ENCODE measurements at regions not wholly inside any gene's neighbourhood (a gene's known extent, or its start where the extent isn't known, plus 50 kb on each side); places are given as distances from the start of the nearest gene placed in this dataset.

DNA sequence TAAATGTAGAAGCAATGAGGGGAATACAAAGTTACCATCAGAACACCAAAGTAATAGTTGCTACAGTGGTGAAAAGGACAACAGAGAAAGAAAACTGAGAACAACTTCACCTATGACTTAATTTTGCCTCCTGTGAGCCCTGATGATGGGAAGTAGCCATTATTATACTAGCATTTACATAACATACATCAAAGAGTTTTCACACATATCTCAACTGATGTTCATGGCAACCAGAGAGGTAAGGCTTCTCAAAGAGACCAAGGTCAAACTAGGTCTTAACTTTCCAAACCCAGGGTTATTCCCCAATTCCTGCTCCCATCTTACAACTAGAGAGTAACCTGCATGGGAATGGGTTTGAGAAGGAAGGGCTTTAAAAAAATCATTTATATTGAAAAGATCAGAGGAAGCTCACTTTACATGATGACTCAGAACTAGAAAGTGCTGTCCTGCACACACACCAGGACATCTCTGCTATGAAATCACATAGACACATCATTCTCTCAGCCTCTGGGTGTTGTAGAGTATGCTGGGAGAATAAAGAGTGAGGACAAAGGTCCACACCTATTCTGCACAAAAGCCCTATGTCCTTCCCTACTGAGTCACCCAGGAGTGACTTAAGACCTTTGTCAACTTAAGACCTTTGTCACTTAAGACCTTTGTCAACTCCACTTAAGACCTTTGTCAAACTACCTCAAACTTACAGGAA, 179.7 kb downstream of the TNFSF18 start:
- CTCF ChIA-PET, result no interaction called here
- peaks cover 36% of the 10 kb centered on the region for H3K27me3 Mint-ChIP-seq
- no peak overlapping the region for H3K27ac Mint-ChIP-seq
- no peak overlapping the region for H3K4me3 Mint-ChIP-seq
- no peak for DNase-seq
- peaks cover 22% of the 10 kb centered on the region for H3K4me1 Mint-ChIP-seq
- no peaks in the 10 kb centered on the region for H3K36me3 Mint-ChIP-seq (ENCODE audit: low read depth)
- H3K9me3 Mint-ChIP-seq, result no peaks in the 10 kb centered on the region
- POLR2A ChIA-PET, result no interaction called here

DNA sequence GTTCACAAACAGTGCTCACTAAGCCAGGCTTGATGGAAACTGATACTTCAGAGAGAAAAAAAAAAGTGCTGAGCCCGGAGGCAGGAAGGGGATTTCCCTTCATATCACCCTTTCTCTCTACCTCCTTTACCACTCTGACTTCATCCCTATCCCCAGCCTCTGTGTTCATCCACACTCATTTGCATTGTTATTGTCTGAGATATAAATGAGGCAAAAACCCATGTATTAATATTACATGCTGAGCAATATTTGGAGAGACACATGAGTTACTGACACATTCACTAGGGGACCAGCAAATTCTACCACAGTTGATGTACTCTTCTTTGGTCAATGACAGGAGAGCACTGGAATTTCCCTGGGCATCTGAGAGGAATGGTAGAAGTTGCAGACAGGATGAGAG, 175.8 kb downstream of the TNFSF18 start:
- Mint-ChIP-seq H3K4me3 (no peak overlapping the region), H3K36me3 (ENCODE audit: low read depth) (peaks cover 4% of the 10 kb centered on the region), H3K27me3 (peaks cover 49% of the 10 kb centered on the region), H3K4me1 (peaks cover 22% of the 10 kb centered on the region), H3K9me3 (peaks cover 4% of the 10 kb centered on the region), H3K27ac (no peak overlapping the region)
- DNase-seq, result no peak
- CTCF ChIA-PET, result no interaction called here
- POLR2A ChIA-PET, result no interaction called here

- peaks cover 4% of the 10 kb centered on the region for H3K36me3 Mint-ChIP-seq (ENCODE audit: low read depth)
- H3K4me1 Mint-ChIP-seq, result peaks cover 14% of the 10 kb centered on the region
- ChIA-PET CTCF (no interaction called here), POLR2A (no interaction called here)
- no peak overlapping the region for H3K4me3 Mint-ChIP-seq
- H3K27me3 Mint-ChIP-seq, result peaks cover 52% of the 10 kb centered on the region
- no peak overlapping the region for H3K27ac Mint-ChIP-seq
- H3K9me3 Mint-ChIP-seq, result peaks cover 4% of the 10 kb centered on the region
- no peak for DNase-seq
Observed at GRCh38 chr1:172875892-172876291, 174.8 kb downstream of the TNFSF18 start.

DNA sequence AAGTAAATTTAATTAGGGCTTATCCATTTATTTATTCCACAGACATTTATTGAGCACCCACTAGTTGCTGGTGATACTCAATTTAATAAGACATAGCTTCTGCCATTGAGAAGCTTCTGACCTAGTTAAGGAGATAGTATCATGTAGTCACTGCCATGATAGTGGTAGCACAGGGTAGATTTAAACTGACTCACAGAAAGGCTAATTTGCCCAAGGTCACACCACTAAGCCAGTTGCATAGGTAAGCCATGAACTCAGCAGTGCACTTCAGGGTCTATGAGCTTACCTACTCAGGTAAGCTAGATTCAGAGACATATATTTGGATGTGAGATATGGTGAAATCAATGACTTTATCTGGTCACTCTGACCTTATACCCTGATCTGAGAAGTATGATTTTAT, 168.4 kb downstream of the TNFSF18 start:
- peaks cover 4% of the 10 kb centered on the region for H3K9me3 Mint-ChIP-seq
- peaks cover 4% of the 10 kb centered on the region for H3K36me3 Mint-ChIP-seq (ENCODE audit: low read depth)
- ChIA-PET POLR2A (interaction anchor here (0.7 kb wide), 1 partner anchor 13 kb away, joined by 3 read pairs; no protein-coding TSS in a partner anchor), CTCF (interaction anchor here (0.8 to 1.5 kb wide), 2 partner anchors 14 to 54 kb away, joined by 3 read pairs; no protein-coding TSS in a partner anchor)
- H3K27me3 Mint-ChIP-seq, result peaks cover 66% of the 10 kb centered on the region
- no peak overlapping the region for H3K27ac Mint-ChIP-seq
- DNase-seq, result no peak
- no peak overlapping the region for H3K4me3 Mint-ChIP-seq
- peaks cover 11% of the 10 kb centered on the region for H3K4me1 Mint-ChIP-seq

DNA sequence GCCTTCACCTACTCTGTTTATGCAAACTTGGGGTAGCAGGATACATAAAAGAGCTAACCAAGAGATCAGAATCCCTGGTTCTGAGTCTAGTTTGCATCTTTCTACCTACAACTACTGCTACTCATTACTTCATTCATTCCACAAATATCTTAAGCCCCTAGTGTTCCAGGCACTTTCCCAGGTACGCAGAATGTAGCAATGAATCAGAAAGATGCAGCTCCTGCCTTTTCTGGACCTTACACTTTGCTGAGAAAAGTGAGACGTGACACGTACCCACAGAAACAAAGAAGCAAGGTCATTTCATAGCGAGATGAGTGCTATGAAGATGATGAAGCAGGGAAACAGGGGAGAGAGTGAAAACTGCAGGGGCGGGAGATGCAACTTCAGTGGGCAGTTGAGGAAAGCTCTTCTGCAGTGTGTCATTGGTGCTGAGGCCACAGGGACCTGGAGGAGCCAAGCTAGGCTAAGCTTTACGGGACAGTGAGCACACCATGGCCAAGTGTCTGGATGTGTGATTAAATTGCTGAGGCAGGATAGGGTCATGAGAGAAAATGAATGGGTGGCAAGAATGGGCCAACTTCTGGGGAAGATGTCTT, 167.9 kb downstream of the TNFSF18 start:
- peaks cover 4% of the 10 kb centered on the region for H3K9me3 Mint-ChIP-seq
- H3K27ac Mint-ChIP-seq, result no peak overlapping the region
- POLR2A ChIA-PET, result interaction anchor here (0.7 kb wide), 1 partner anchor 12 kb away, joined by 3 read pairs; no protein-coding TSS in a partner anchor
- no peak overlapping the region for H3K4me3 Mint-ChIP-seq
- no peak for DNase-seq
- peaks cover 4% of the 10 kb centered on the region for H3K36me3 Mint-ChIP-seq (ENCODE audit: low read depth)
- H3K4me1 Mint-ChIP-seq, result peaks cover 11% of the 10 kb centered on the region
- H3K27me3 Mint-ChIP-seq, result peaks cover 67% of the 10 kb centered on the region
- CTCF ChIA-PET, result interaction anchor here (0.8 to 1.5 kb wide), 2 partner anchors 14 to 55 kb away, joined by 3 read pairs; no protein-coding TSS in a partner anchor

DNA sequence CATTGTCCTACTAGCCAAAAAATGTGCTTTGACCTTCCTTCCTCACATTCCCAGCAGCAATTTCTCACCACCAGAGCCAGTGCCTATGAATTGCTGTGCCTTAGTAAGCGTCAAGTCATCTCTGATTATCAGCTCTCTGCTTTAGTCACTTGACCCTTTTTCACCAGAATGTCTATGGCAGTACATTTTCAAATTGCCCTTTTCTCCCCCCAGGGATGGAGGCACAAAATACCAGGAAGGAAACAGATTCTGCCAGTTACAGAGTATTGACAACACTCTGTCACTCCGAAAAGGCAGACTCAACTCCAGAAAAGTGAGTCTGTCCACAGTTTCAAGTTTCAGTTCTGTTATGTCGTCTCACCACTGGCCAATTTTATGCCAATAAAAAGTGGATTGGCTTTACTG, 167.4 kb downstream of the TNFSF18 start:
- Mint-ChIP-seq H3K27me3 (peaks cover 70% of the 10 kb centered on the region), H3K27ac (no peak overlapping the region), H3K4me1 (peaks cover 11% of the 10 kb centered on the region), H3K4me3 (no peak overlapping the region), H3K36me3 (ENCODE audit: low read depth) (peaks cover 4% of the 10 kb centered on the region), H3K9me3 (peaks cover 4% of the 10 kb centered on the region)
- no peak for DNase-seq
- ChIA-PET POLR2A (no interaction called here), CTCF (interaction anchor here (1.5 kb wide), 1 partner anchor 55 kb away, joined by 3 read pairs; no protein-coding TSS in a partner anchor)

DNA sequence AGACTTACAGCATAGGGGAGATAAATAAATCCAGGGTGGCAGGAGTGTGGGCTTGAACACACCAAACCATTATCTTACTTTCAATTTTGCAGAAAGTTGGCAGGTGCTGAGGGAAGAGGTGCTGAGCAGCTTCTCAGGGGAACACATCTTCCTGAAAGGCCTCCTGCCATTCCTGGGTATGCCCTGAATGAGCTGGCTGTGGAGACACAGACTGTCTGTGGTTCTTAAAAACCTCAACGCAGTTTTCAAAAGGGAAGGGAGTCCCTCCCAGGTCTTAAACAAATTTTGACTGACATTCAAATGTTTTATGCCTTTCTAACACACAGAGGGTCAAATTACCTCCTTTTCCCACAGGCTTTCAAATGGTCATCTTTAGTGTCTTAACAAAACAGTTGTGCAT, 166.9 kb downstream of the TNFSF18 start:
- peaks cover 73% of the 10 kb centered on the region for H3K27me3 Mint-ChIP-seq
- ChIA-PET CTCF (no interaction called here), POLR2A (no interaction called here)

GRCh38 chr1:172885411-172885810, 165.3 kb downstream of the TNFSF18 start:
- H3K9me3 Mint-ChIP-seq, result no peaks in the 10 kb centered on the region
- H3K36me3 Mint-ChIP-seq (ENCODE audit: low read depth), result no peaks in the 10 kb centered on the region
- H3K4me1 Mint-ChIP-seq, result peaks cover 11% of the 10 kb centered on the region
- peaks cover 70% of the 10 kb centered on the region for H3K27me3 Mint-ChIP-seq
- no peak overlapping the region for H3K27ac Mint-ChIP-seq
- POLR2A ChIA-PET, result interaction anchor here (0.9 kb wide), 1 partner anchor 9 kb away, joined by 3 read pairs; no protein-coding TSS in a partner anchor
- DNase-seq, result no peak
- CTCF ChIA-PET, result interaction anchor here (1.2 kb wide), 1 partner anchor 140 kb away, joined by 3 read pairs; no protein-coding TSS in a partner anchor
- H3K4me3 Mint-ChIP-seq, result no peak overlapping the region

More for the DNA sequence above, 166.9 kb downstream of the TNFSF18 start:
- peaks cover 11% of the 10 kb centered on the region for H3K4me1 Mint-ChIP-seq
- peaks cover 4% of the 10 kb centered on the region for H3K36me3 Mint-ChIP-seq (ENCODE audit: low read depth)
- no peak overlapping the region for H3K27ac Mint-ChIP-seq
- H3K9me3 Mint-ChIP-seq, result peaks cover 4% of the 10 kb centered on the region
- no peak overlapping the region for H3K4me3 Mint-ChIP-seq
- no peak for DNase-seq

DNA sequence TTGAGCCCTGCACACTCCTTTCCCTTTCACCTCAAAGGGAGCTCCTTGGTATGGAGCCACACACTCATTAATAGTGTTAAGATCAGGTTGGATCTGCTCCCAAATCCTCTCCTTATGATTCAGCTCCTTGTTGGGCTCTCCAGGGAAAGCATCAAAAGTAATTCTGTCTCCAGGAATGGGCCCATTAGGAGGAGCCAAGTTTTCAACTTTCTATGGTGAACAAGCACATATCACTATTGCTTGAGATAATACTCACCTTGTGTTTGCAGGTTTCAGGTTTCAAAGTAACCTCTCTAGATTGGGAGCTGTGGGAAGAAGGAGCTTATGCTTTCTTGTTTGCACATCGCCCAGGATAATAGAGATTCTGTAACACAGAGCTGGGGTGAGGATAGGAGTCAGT, 164.8 kb downstream of the TNFSF18 start:
- Mint-ChIP-seq H3K27ac (no peak overlapping the region), H3K4me1 (peaks cover 11% of the 10 kb centered on the region), H3K4me3 (no peak overlapping the region), H3K27me3 (peaks cover 66% of the 10 kb centered on the region), H3K9me3 (no peaks in the 10 kb centered on the region), H3K36me3 (ENCODE audit: low read depth) (no peaks in the 10 kb centered on the region)
- DNase-seq, result no peak
- CTCF ChIA-PET, result no interaction called here
- POLR2A ChIA-PET, result no interaction called here

- POLR2A ChIA-PET, result no interaction called here
- no peak overlapping the region for H3K4me3 Mint-ChIP-seq
- peaks cover 11% of the 10 kb centered on the region for H3K4me1 Mint-ChIP-seq
- DNase-seq, result no peak
- no peak overlapping the region for H3K27ac Mint-ChIP-seq
- no peaks in the 10 kb centered on the region for H3K36me3 Mint-ChIP-seq (ENCODE audit: low read depth)
- H3K27me3 Mint-ChIP-seq, result peaks cover 61% of the 10 kb centered on the region
- CTCF ChIA-PET, result no interaction called here
- H3K9me3 Mint-ChIP-seq, result no peaks in the 10 kb centered on the region
Observed at GRCh38 chr1:172887162-172887561, 163.6 kb downstream of the TNFSF18 start.

DNA sequence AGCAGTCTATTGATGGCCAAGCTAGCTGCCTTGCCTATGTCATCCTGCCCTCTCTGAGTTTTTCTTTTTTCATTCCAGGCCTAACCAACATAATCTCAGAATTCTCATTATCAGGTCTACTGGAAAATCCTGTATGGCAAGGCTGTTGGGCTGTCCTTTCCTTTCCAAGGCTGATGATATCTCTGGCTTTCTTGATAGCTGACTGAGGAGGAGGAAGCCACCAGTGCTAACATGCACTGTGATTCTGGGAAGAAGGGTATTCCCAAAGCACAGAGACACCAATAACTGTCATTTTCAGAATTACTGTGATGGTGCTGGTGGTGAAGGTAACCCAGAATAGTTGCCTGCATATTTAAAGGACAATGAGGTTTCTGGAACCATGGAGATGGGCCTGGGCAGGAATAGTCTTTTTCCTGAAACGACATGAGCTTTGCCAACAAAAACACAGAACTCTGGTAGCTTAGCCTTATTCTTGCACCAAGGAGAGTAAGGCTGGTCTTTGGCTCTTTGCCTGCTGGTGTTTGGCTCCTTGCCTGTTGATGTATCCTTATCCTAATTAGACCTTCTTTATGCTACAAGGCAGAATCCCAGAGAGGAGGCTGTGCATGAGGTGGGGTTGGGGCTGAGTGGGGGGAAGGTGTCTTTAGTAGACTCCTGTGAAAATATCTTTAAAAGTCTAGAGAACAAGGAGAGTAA, 157.4 kb downstream of the TNFSF18 start:
- Mint-ChIP-seq H3K36me3 (ENCODE audit: low read depth) (no peaks in the 10 kb centered on the region), H3K27ac (no peak overlapping the region)
- POLR2A ChIA-PET, result no interaction called here

GRCh38 chr1:172894349-172895049, 156.2 kb downstream of the TNFSF18 start:
- H3K9me3 Mint-ChIP-seq, result no peaks in the 10 kb centered on the region
- peak overlapping the region; percentile 0 for H3K27ac Mint-ChIP-seq
- peaks cover 2% of the 10 kb centered on the region for H3K36me3 Mint-ChIP-seq (ENCODE audit: low read depth)
- peaks cover 52% of the 10 kb centered on the region for H3K27me3 Mint-ChIP-seq
- ChIA-PET POLR2A (interaction anchor here (0.9 to 1.7 kb wide), 3 partner anchors 10 to 75 kb away, joined by 3 to 8 read pairs (median 3); no protein-coding TSS in a partner anchor), CTCF (interaction anchor here (0.6 to 2.4 kb wide), 7 partner anchors 51 to 362 kb away, joined by 3 to 7 read pairs (median 4); partner anchors contain the start of gene SUCO)
- H3K4me1 Mint-ChIP-seq, result peaks cover 23% of the 10 kb centered on the region
- DNase-seq, result no peak
- peak overlapping the region; percentile 33 for H3K4me3 Mint-ChIP-seq

More for the DNA sequence above, 157.4 kb downstream of the TNFSF18 start:
- H3K4me1 Mint-ChIP-seq, result peaks cover 23% of the 10 kb centered on the region
- CTCF ChIA-PET, result interaction anchor here (2.4 kb wide), 1 partner anchor 151 kb away, joined by 7 read pairs; no protein-coding TSS in a partner anchor
- peaks cover 54% of the 10 kb centered on the region for H3K27me3 Mint-ChIP-seq
- no peak overlapping the region for H3K4me3 Mint-ChIP-seq
- no peaks in the 10 kb centered on the region for H3K9me3 Mint-ChIP-seq
- no peak for DNase-seq

Measured in activated CD4-positive, alpha-beta memory T cell treated with anti-CD3 and anti-CD28 coated beads, Interleukin-2, amount 10 ng/mL, durations not matched to agents 7 days and 5 days (primary cell).